NB4 (cell line): ENCODE measurements at regions not wholly inside any gene's neighbourhood (a gene's known extent, or its start where the extent isn't known, plus 50 kb on each side); places are given as distances from the start of the nearest gene placed in this dataset.

Experiments
- MYC ChIP-seq: IDR thresholded peaks from 2 replicates; pipeline ENCODE4 v1.6.1; 2011; ENCODE audit warnings: low read depth, low read length
- POLR2A ChIP-seq: IDR thresholded peaks from 2 replicates; pipeline ENCODE4 v1.6.1; 2011; ENCODE audit warnings: mild to moderate bottlenecking; ENCODE audit not compliant: insufficient read length; ENCODE audit errors: extremely low read depth
- TF ChIP-seq, protein P1 (sequence below): IDR thresholded peaks from one replicate; pipeline ENCODE4 v1.5.1; 2012; ENCODE audit warnings: low read depth, low read length
- TF ChIP-seq, protein P2 (sequence below): IDR thresholded peaks from 2 replicates; pipeline ENCODE4 v1.6.1; 2011; ENCODE audit warnings: low read depth, low read length

DNA sequence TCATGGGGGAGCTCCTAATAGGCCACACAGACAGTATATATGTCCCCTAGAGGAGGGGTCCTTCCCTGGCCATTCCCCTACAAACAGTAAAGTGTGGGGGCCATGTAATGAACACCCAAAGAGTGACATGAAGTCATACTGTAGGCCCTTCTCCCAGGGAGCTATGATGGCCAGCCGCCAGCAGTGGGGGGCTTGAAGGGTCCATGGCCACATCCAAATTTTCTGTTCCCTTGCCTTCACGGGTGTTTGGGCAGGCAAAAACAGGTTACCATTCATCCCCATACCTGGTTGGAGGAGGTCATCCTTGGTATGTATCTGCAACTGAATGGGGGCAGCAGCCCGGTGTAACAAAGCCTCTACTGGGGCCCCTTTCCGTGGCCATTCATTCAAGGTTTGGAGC is 2118.0 kb downstream of the LRRC4C start:
- TF ChIP-seq, protein P1, sequence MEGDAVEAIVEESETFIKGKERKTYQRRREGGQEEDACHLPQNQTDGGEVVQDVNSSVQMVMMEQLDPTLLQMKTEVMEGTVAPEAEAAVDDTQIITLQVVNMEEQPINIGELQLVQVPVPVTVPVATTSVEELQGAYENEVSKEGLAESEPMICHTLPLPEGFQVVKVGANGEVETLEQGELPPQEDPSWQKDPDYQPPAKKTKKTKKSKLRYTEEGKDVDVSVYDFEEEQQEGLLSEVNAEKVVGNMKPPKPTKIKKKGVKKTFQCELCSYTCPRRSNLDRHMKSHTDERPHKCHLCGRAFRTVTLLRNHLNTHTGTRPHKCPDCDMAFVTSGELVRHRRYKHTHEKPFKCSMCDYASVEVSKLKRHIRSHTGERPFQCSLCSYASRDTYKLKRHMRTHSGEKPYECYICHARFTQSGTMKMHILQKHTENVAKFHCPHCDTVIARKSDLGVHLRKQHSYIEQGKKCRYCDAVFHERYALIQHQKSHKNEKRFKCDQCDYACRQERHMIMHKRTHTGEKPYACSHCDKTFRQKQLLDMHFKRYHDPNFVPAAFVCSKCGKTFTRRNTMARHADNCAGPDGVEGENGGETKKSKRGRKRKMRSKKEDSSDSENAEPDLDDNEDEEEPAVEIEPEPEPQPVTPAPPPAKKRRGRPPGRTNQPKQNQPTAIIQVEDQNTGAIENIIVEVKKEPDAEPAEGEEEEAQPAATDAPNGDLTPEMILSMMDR: no peak
- TF ChIP-seq, protein P2, sequence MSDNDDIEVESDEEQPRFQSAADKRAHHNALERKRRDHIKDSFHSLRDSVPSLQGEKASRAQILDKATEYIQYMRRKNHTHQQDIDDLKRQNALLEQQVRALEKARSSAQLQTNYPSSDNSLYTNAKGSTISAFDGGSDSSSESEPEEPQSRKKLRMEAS: no peak
- TF ChIP-seq POLR2A (no peak), MYC (no peak)
